RPMI8226 (cell line): ENCODE measurements at regions not wholly inside any gene's neighbourhood (a gene's known extent, or its start where the extent isn't known, plus 50 kb on each side); places are given as distances from the start of the nearest gene placed in this dataset.
"Not testable (repeated sequence)": the region's sequence is repeated elsewhere in the genome, so short reads cannot be mapped to it uniquely, and the experiment has no call there.

ENCODE experiments used
- DNase-seq: peaks from one replicate; pipeline ENCODE4 v3.0.0-alpha.2; 2015

GRCh38 chrX:500481-501010 is 113.8 kb upstream of the PPP2R3B start:
- no peak for DNase-seq

- DNase-seq: no peak
Measured at GRCh38 chrX:506341-506740, 119.6 kb upstream of the PPP2R3B start.

GRCh38 chrX:508163-508562 is 121.5 kb upstream of the PPP2R3B start:
- no peak for DNase-seq

- DNase-seq: not testable (repeated sequence)
Measured at GRCh38 chrX:508821-509220, 121.8 kb upstream of the SHOX start.

GRCh38 chrX:511089-511488 is 119.5 kb upstream of the SHOX start:
- DNase-seq: not testable (repeated sequence)

GRCh38 chrX:518319-518718 is 112.3 kb upstream of the SHOX start:
- no peak for DNase-seq

GRCh38 chrX:519741-520140 is 110.8 kb upstream of the SHOX start:
- no peak for DNase-seq

GRCh38 chrX:522456-522855 is 108.1 kb upstream of the SHOX start:
- no peak for DNase-seq

GRCh38 chrX:525134-525533 is 105.5 kb upstream of the SHOX start:
- no peak for DNase-seq

- DNase-seq: no peak
Measured at GRCh38 chrX:526295-527224, 104.0 kb upstream of the SHOX start.

- no peak for DNase-seq
Measured at GRCh38 chrX:530726-531610, 99.6 kb upstream of the SHOX start.

GRCh38 chrX:531611-531936 is 99.0 kb upstream of the SHOX start:
- DNase-seq: no peak

- no peak for DNase-seq
Measured at GRCh38 chrX:534804-535203, 95.8 kb upstream of the SHOX start.

- DNase-seq: no peak
Measured at GRCh38 chrX:536616-537015, 94.0 kb upstream of the SHOX start.

GRCh38 chrX:537151-537550 is 93.4 kb upstream of the SHOX start:
- DNase-seq: no peak

GRCh38 chrX:538311-538710 is 92.3 kb upstream of the SHOX start:
- peak; percentile 23 for DNase-seq

- not testable (repeated sequence) for DNase-seq
Measured at GRCh38 chrX:541006-541405, 89.6 kb upstream of the SHOX start.

- no peak for DNase-seq
Measured at GRCh38 chrX:542179-542578, 88.4 kb upstream of the SHOX start.

GRCh38 chrX:545452-545885 is 85.1 kb upstream of the SHOX start:
- no peak for DNase-seq

GRCh38 chrX:550514-550913 is 80.1 kb upstream of the SHOX start:
- no peak for DNase-seq

- no peak for DNase-seq
Measured at GRCh38 chrX:551306-551705, 79.3 kb upstream of the SHOX start.

GRCh38 chrX:552496-552895 is 78.1 kb upstream of the SHOX start:
- DNase-seq: no peak

GRCh38 chrX:554271-554670 is 76.3 kb upstream of the SHOX start:
- no peak for DNase-seq
